ENCODE measurements at regions not wholly inside any gene's neighbourhood (a gene's known extent, or its start where the extent isn't known, plus 50 kb on each side); places are given as distances from the start of the nearest gene placed in this dataset.

DNA sequence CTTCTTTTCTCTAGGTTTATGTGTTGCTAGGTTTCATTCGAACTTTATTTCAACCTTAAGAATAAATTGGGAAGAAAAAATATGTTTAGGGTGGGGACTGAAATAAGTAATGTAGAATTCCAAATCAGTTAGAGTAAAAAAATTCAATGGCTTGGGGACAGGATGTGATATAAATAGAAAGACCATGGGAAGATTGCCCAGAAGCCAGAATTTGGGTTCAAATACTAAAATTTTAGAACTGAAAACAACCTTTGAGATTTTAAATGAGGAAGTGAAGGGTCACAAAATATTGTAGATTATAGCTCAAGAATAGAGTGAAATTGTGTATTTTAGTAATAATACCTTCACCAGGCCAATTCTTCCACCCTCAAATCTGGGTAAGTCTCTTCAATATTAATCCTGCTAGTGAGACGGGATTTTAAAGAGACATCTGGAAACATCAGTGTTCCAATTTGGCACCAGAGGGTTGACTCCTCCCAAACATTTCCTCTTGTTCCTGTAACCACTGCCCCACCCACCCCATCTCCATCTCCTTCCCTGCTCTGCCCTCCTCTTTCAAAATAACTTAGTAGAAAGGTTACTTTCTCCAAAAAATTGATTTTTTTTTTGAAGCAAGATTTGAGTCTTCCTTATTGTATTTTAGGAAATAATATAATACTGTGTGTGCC lies 51.3 kb upstream of the FAM3C start:
- no peak for DNase-seq

DNA sequence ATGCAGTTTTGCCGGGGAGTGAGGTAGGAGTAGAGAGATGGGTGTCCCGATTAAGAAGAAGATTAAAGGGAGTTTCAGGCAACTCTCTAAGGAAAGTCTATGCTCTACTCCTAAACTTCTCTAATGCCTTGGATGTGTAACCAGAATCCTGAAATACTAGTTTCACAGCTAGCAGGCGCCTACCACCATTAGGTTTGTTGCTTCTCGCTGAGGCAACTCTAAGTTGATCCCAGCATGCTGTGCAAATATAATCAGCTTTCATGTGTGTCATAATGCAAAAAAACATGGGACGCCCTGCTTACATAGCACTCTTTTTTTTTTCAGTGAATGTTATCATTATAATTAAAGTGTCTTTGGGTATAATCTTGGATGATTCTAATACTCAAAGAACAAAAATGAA lies 50.4 kb upstream of the FAM3C start:
- no peak for DNase-seq
